Right ventricle myocardium superior (tissue), 1 donor: ENCODE measurements at regions not wholly inside any gene's neighbourhood (a gene's known extent, or its start where the extent isn't known, plus 50 kb on each side); places are given as distances from the start of the nearest gene placed in this dataset.

Experiments used
- ATAC-seq: fragments of 200-7000 bp; cut with Tn5 transposase; one replicate; pipeline ENCODE4 v1.9.1; 2020; ENCODE audit warnings: mild to moderate bottlenecking; ENCODE audit not compliant: poor library complexity
- DNase-seq: peaks from one replicate; pipeline ENCODE4 v3.0.0-alpha.2; 2020
- intact Hi-C: fragments of 100-400 bp; cut with DNase I; formaldehyde crosslinking; loops from one replicate; pipeline ENCODE4 v1.11.2; 2022
- donor health status: DM: no; HTN: yes; CAD: no; lungs with severe emphysema.

DNA sequence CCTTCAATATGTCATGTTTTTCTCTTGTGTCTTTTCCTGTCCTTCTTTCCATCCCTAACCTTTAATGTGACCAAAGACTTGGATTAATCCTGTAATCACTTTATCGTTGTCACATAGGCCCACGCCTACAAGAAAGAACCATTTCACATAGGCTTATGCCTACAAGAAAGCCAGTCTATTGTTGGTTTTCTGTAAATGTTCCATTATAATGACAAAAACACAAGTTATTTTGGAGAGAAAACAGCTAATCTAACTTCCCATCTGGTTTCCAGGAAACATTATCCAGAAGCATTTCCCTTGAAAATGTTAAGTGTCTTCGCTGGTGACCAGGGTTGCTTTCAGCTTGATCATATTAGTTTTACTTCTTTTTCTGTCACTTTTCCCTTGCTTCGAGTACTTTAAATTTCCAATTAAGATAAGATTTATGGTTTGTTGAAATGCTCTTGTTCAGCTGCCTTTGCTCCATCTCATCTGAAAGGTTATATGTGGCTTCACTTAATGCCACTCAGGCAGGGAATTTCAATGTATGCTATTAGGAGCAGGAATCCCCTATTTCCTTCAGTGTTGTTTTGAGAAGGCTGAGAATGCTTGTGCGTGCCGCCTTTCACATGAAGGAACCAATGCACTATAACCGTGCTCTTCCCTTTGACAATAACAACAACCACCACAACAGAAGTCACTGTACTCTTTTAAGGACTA lies 708.2 kb downstream of the EFNB2 start:
- intact Hi-C loops = no loop called here
- no peak for ATAC-seq
- DNase-seq = no peak

DNA sequence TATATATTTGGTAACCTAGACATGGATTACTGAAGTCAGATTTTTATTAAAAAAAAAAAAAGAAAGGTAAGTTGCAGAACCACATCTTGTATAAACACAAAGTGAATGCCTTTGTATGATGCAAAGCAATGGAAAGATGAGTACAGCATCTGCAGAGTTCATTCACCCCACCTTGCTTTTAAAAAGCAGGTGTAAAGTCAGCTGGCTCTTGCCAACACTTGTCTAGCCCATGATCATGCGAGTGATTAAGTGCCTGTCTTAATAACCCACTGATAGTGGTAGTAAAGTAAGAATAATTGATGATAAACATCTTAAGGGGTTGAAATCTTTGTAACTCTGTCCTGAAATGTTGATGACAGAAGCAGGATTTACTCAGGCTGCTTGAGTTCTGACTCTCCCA lies 710.4 kb downstream of the EFNB2 start:
- DNase-seq (no peak), ATAC-seq (no peak)
- intact Hi-C loops = no loop called here

DNA sequence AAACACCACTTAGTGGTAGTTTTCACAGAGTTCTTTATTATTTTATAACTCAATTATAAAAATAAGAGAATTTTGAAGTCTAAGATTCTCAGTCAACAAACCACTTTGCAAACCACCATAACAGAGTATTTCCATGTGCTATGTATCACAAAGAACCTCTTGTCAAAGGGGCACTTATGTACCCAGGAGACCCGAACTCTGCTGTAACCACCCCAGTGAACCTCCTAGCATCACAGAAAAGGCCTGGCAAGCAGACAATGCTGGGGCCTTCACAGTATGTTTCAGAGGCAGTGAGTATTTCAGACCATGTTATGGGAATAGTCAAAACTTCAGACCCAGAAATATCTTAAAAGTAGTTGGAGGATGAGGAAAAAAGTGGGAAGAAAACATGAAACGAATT lies 714.1 kb downstream of the EFNB2 start:
- DNase-seq (no peak), ATAC-seq (no peak)
- intact Hi-C loops = no loop called here

DNA sequence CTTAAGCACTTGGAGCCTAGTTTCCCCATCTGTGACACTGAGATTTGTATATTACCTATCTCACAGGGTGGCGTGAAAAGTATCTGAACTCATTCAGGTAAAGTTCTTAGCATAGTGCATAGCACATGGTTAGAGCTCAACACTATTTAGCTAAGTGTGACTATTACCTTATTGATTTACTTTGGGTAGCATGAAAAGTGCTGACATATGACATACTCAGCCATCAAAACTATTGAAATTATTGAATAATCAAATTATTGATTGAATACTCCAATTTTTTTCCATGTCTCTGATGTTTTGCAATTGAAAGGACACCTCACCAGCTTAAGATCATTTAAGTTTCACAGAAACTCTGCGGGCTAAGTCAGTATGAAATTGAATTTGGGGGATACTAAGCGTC lies 715.0 kb downstream of the EFNB2 start:
- DNase-seq (no peak), ATAC-seq (no peak)
- intact Hi-C loops = no loop called here

DNA sequence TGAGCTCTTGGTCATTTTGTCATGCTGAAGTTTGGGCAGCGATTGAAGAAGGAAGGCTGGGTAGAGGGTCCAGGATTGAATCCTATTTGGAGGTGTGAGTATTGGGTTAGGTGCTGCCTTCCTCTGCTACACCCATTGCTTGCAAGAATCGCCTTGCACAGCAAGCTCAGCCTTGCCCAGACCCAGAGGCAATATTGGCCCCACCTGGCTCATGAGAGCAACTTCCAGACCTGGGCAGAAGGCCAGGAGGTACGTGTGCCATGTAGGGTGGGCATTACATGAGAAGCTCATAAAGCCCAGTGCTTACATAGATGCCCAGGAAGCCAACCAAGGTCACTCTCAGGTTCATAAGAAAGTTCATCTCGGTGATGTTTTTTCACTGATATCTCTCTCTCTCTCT lies 718.0 kb downstream of the EFNB2 start:
- ATAC-seq (no peak), DNase-seq (no peak)
- intact Hi-C loops = no loop called here

DNA sequence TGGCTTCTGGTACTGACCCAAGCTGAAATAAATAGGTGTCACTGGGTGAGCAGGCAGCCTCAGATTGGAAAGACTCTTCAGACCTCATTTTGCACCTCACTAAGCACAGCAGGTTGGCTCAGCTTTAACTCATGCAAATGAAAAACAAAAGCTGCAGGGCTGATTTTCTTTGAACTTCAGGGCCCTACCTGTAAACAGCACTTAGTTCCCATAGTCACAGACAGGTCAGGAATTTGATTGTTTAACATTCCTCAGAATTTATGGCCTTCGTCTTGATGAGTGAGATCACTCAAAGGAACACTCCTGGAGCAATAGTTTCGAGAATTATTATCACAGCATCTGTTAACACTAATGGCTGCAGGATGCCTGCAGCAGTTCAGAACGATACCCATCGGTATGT lies 718.5 kb downstream of the EFNB2 start:
- ATAC-seq (no peak), DNase-seq (no peak)
- intact Hi-C loops = no loop called here

DNA sequence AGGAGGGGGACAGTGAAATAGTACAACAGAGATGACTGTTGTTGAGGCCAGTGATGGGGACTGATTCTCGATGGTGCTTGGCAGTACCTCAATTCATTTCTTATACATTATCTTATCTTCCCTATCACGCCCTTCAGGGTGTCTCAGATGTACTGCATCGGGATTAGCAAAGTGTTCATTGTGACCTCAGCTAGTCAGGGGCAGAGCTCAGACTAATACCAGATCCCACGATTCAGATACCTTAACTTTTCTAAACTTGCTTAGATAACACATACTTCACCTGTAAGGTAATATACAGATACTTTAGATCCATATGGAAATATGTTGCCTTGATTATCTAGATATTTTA lies 720.6 kb downstream of the EFNB2 start:
- intact Hi-C loops = no loop called here
- ATAC-seq = no peak
- DNase-seq = no peak

DNA sequence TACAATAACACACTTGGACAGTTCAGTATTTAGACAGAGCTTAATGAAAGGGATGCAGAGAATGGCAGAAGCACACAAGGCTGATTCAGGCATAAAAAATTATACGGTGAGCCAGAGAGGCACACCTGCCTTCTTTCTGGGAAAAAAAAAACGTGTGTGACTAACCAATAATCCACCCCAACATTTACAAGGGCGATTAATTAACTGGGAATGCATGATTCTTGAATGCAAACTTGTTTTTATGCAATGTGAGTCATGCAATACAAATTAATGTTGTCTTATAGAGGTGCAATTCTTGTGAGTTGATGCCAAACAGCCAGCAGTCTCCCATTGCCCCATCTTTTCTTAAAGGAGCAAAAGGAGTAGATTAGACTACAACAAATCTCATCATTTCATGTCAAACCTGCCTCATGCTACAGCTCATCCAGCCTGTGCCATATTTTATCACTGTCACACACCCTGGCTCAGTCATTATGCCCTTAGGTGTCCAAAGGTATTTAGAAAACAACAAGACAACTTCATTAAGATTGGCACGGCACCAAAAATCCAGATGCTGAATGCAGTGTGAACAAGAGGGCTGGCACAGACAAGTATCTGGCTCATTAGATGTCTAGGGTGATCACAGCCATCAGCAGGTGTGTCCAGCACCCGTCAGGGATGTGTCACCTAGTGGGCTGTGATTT lies 721.1 kb downstream of the EFNB2 start:
- ATAC-seq (no peak), DNase-seq (no peak)
- intact Hi-C loops = no loop called here

DNA sequence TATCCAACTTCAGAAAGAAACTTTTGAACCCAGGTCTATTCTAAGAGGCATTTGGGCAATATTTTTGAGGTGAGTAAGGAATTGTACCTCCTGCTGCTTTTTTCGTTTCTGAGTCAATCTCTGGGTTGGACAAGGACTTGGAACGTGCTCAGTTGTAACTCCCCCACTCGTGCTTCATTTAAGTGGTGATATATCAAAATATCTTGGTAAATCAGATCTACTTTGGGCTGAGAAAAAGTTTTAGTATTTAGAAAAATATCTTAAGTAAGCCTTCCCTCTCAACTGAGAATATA lies 728.9 kb downstream of the EFNB2 start:
- ATAC-seq = no peak
- DNase-seq = no peak
- intact Hi-C loops = no loop called here

DNA sequence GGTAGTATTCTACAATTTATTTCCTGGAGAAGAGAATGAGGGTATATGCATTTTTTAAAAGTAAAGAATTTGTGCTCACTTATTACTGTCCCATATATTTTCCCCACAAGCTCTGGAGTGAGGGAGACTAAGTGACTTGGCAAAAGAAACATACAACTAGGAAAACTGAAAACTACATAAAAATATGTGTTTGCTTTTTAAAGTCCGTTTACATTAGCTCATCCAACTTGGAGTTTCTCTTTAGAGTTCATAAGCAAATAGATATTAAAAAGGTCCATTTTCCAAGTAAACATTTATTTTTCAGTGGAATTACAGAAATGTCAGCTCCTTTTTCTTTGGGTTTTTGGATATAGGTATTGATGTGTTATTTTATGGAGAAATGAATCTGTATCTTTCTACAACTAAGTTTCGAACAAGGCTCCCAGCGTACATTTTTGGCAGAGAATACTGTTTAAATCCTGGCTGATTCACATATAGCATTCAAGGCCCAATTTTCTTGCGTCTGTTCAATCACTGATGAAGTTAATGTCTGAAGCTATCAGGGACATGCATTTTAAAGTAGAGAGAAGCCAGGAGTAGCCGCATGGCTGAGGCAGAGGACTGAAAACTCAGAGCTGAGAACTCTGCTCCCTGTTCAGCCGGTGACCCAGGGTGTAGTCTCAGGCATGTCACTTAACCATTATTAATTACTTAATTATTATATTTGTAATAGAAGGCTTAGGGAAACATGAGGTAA lies 729.4 kb downstream of the EFNB2 start:
- no peak for ATAC-seq
- intact Hi-C loops = no loop called here
- no peak for DNase-seq

DNA sequence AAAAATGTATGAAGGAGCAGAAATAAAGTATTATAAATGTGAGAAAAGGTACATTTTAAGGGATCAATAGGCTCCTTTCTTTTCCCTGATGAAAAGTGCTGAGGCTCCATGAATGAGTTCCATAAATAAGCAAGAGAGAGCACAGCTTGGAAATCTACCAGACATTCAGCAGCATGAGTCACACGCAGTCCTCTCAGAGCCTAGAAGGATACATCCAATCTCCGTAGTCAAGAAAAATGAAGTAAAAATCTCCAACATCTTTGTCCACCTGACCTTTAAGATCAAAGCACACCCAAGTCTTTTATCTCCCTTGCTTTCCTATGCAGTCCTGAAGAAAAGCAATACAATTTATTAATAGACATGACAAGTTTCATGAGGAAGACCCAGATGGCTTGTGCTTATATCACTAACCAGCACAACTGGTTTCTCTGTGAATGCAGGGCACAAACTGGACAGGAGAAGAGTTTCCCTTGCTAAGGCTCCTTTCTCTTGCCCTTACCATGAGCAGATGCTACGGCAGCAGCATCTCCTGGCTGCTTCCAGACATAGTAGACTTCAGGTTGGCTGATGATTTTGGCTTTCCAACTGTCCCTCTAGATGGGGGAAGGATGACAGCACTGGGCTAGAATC lies 730.8 kb downstream of the EFNB2 start:
- DNase-seq = no peak
- no peak for ATAC-seq
- intact Hi-C loops = no loop called here

DNA sequence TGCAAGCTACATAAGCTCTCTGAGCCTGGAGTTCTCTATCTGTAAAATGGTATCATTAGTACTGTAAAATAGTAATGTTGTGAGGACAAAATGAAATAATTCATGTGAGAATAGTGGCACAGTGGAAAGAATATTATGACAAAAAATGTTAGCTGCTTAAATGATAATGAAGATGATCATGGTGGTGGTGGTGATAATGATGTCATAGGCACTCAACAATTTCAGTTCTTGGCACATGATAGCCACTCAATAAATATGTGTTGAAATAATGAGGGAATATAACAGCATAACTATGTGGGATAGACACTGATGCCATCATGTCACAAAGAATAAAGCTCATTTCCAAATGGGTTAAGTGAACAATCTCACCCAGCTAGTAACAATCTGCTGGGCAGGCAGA lies 736.3 kb downstream of the EFNB2 start:
- no peak for DNase-seq
- intact Hi-C loops = no loop called here
- ATAC-seq = no peak

DNA sequence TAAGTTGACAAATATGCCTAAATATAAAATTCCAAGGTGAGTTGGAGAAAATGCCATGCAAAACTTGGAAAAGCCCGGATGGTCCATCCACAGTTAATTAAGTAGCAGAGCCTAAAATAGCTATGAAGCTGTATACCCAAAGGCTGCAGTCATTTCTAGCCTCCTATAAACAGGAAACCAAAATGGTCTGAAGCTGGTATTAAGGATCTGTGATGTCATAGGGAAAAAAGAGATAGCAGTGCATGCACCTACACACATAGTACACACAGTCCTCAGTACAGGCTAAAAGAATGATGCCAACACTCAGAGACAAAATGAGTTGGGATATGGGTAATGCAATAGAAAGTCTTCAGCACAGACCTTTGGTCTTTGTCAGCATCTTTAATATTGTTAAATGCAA lies 736.9 kb downstream of the EFNB2 start:
- intact Hi-C loops = no loop called here
- DNase-seq (no peak), ATAC-seq (no peak)

DNA sequence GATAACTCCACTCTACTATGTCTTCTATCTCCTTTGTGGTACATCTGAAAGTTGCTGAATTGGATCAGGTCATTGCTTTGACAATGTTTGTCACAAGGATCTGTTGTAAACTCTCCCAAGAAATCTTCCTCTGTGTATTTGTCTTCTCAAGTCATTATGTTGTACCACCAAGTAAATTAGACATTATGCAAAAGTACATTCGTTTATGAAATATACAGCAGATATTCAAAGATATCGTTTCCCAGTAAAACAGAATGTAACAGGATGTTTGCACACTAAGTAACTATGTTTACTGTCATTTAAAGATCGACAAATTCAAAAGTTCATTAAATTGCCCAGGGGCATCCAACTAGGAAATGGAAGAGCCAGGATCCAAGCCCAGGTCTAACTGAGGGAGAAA lies 739.4 kb downstream of the EFNB2 start:
- ATAC-seq (no peak), DNase-seq (no peak)
- intact Hi-C loops = no loop called here

DNA sequence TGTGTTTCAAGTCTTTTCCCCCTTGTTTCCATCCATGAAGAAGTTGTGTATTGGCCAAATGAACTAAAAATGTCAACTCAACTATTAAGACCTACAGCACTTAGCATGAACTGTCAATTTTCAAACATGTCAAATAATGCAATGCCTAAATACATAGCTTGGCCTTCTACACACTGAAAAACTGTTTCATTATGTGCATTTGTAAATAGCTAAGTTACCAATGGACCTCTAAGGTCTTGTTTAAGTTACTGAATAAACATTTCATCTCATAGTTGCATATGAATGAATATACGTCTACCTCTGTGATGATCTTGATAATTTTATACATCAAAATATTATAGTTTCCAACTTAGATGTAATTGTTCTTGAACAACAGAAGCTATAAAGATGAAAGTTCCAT lies 744.5 kb downstream of the EFNB2 start:
- intact Hi-C loops = no loop called here
- DNase-seq (no peak), ATAC-seq (no peak)

DNA sequence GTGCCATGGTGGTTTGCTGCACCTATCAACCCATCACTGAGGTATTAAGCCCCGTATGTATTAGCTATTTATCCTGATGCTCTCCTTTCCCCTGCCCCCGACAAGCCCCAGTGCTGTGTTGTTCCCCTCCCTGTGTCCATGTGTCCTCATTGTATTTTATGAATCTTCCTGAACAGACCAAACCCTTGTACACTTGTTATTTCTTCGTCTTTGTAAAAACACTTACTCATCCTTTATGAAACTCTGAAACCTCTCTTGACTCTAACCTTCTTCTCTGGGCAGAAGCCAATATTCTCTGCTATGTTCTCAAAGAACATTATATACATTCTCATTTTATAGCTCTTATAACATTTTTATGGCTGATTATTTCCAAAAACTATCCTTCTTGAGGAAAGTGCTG lies 746.9 kb downstream of the EFNB2 start:
- ATAC-seq (no peak), DNase-seq (no peak)
- intact Hi-C loops = no loop called here

DNA sequence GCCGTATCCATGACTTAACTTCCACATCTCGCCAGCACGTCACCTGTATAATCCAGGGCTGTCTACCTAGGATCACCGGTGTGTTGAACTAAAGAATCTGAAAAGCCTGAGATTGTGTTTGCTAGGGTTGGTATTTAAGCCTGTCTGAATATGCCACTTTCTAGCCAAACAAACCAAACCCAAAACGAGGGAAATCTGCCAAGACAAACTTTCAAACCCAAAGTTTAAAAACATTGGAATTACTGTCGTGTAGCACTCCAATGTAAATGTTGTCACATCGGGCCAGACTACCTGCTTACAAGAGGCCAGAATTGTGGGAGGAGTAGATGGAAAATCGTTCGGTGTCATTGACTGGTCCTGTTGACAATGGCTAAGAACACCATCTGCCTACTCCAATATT lies 747.8 kb downstream of the EFNB2 start:
- intact Hi-C loops = no loop called here
- ATAC-seq = no peak
- DNase-seq = no peak

DNA sequence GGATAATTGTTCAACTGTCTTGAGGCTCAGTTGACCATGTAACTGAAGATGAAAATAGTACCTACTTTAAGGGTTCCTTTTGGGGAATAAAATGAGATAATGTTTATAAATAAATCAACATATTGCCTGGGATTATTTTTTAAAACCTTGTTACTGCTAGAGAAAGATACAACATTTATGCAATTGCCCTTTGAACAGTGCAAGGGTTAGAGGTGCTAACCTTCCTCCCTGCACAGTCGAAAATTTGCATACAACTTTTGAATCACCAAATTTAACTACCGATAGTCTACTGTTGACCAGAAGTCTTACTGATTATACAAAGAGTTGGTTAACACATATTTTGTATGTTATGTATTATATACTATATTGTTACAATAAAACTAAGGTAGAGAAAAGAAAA lies 750.0 kb downstream of the EFNB2 start:
- ATAC-seq (no peak), DNase-seq (no peak)
- intact Hi-C loops = no loop called here

DNA sequence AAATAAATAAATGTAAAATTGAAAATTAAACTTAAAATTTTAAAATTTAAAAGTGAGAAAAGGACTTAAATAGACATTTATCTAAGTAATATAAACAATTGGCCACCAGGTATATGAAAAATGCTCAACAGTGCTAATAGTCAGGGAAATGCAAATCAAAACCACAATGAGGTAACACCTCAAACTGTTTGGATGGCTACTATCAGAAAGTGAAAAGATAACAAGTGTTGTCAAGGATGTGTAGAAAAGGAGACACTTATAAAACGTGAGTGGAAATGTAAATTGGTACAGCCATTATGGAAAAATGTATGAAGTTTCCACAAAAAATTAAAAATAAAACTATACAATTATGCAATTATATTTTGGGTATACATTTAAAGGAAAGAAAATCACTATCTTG lies 752.2 kb downstream of the EFNB2 start:
- DNase-seq (no peak), ATAC-seq (no peak)
- intact Hi-C loops = no loop called here

DNA sequence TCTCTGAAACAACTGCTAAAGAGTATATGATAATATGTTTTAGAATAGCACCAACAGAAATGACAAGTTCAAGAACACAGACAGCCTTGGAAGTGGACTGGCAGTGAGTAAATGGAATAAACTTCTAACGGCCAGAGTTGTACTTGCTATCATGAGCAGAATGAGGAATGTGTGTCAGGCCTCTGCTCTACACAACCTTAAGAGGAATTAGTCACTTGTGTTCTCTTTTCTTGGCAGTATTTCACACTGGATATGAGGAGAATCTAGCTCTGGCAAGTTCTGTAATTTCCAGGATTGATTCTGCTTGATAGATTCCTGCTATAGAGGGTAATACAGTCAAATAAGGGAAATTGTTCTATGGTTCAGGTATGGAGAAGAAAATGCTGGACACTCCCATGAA lies 757.3 kb downstream of the EFNB2 start:
- intact Hi-C loops = no loop called here
- ATAC-seq (no peak), DNase-seq (no peak)
